AG04450 (cell line): ENCODE measurements at regions not wholly inside any gene's neighbourhood (a gene's known extent, or its start where the extent isn't known, plus 50 kb on each side); places are given as distances from the start of the nearest gene placed in this dataset.

ENCODE experiments used
- CTCF ChIA-PET: fragments of 300-600, 350-600 bp; formaldehyde crosslinking; extraction: SDS; loops from one replicate; lab custom pipeline; 2022; ENCODE audit warnings: antibody characterized with exemption, inconsistent platforms; lab: Charles Lee
- POLR2A ChIA-PET: fragments of 350-600 bp; formaldehyde crosslinking; extraction: SDS; loops from one replicate; lab custom pipeline; 2021; ENCODE audit warnings: antibody characterized with exemption, inconsistent platforms; lab: Yijun Ruan, JAX
- DNase-seq: peaks from one replicate; pipeline ENCODE4 v3.0.0-alpha.2; 2011; ENCODE audit warnings: low read depth, low spot score
- H3K27ac ChIP-seq: one replicate; pipeline ENCODE4 v1.5.1; 2012; ENCODE audit warnings: low read depth, low read length, control low read depth
- H3K27me3 ChIP-seq: one replicate; pipeline ENCODE4 v1.6.0; 2012; ENCODE audit warnings: low read length; ENCODE audit not compliant: control insufficient read depth, insufficient read depth
- H3K4me3 ChIP-seq: 2 replicates; pipeline ENCODE4 v1.5.1; 2011; ENCODE audit warnings: mild to moderate bottlenecking, low read depth, low read length, control low read depth
- H3K9me3 ChIP-seq: 2 replicates; pipeline ENCODE4 v1.5.1; 2012; ENCODE audit warnings: low read length; ENCODE audit not compliant: control insufficient read depth, insufficient read depth
- CTCF ChIP-seq: IDR thresholded peaks from 2 replicates; pipeline ENCODE4 v1.5.1; 2011; ENCODE audit warnings: low read depth, low read length, control low read depth, inconsistent platforms

DNA sequence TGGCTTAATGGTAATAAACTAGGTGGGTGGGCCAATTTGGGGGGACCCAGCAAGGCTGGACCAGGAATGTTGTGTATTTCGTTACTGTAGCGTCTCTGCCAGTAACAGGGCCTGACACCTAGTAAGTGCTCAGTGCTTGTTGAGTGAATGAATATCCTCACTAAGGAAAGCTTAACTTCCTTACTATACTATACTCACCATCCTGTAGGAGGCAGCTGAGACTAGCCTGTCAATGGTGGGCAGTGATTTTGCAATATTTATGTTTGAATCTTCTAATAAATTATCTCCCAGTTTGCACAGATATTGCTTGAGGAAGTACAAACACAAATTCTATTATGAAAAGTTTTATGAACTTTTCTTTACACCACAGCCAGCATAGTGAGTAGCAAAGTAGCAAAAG, 370.7 kb upstream of the SYT4 start:
- H3K9me3 ChIP-seq: no peaks in the 10 kb centered on the region
- ChIA-PET POLR2A (no interaction called here), CTCF (interaction anchor here (1.4 to 1.9 kb wide), 2 partner anchors 14 to 482 kb away, joined by 3 to 5 read pairs; no protein-coding TSS in a partner anchor)
- no peaks in the 10 kb centered on the region for H3K27me3 ChIP-seq
- no peak overlapping the region for H3K27ac ChIP-seq
- H3K4me3 ChIP-seq: no peak overlapping the region
- TF ChIP-seq CTCF: peak; percentile 42
- no peak for DNase-seq

GRCh38 chr18:43649649-43650357, 372.5 kb upstream of the SYT4 start:
- no peak overlapping the region for H3K27ac ChIP-seq
- ChIA-PET POLR2A (no interaction called here), CTCF (interaction anchor here (1.5 kb wide), 1 partner anchor 11 kb away, joined by 3 read pairs; no protein-coding TSS in a partner anchor)
- no peak overlapping the region for H3K4me3 ChIP-seq
- no peaks in the 10 kb centered on the region for H3K27me3 ChIP-seq
- DNase-seq: no peak
- TF ChIP-seq CTCF: no peak
- no peaks in the 10 kb centered on the region for H3K9me3 ChIP-seq

DNA sequence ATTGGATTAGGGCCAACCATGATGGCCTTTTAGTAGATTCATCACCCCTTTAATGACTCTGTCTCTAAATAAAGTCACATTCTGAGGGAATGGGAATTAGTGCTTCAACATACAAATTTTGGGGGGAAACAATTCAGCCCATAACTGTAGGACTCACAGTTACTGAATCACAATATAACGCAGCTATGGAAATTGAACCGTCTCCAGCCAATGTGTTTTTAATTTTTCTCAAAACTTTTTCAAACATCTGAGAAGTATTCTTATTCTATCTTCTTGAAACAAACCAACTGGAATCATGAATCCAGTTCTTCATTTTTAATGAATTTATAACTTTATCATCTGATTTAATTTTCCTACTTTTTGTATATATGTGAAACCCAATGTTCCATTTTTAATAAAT, 373.1 kb upstream of the SYT4 start:
- CTCF ChIA-PET: interaction anchor here (1.2 to 1.5 kb wide), 2 partner anchors 11 to 30 kb away, joined by 3 to 5 read pairs; no protein-coding TSS in a partner anchor
- H3K4me3 ChIP-seq: no peak overlapping the region
- H3K27me3 ChIP-seq: no peaks in the 10 kb centered on the region
- POLR2A ChIA-PET: no interaction called here
- H3K27ac ChIP-seq: no peak overlapping the region
- DNase-seq: no peak
- H3K9me3 ChIP-seq: no peaks in the 10 kb centered on the region
- no peak for TF ChIP-seq CTCF

DNA sequence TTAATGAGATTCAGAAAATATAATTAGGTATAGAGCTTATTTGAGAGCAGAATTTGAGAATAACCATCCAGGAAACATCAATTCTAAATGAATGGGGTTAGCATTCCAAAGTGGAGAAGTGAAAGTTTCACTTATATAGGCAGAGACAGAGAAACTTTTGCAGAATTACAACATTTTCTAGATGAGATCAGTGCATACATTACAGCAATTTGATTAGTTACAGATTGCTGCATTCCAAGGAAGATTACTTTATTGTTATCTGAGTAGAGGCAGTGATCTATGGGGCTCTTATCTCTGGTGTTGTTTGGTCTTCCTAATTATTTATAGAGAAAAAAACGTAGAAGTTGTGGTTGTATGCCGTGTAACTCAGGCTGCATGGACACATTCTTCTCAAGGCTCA, 373.8 kb upstream of the SYT4 start:
- Histone ChIP-seq H3K27ac (no peak overlapping the region), H3K4me3 (no peak overlapping the region), H3K27me3 (no peaks in the 10 kb centered on the region), H3K9me3 (no peaks in the 10 kb centered on the region)
- no peak for DNase-seq
- CTCF ChIA-PET: interaction anchor here (1.2 to 1.5 kb wide), 2 partner anchors 10 to 30 kb away, joined by 3 to 5 read pairs; no protein-coding TSS in a partner anchor
- no peak for TF ChIP-seq CTCF
- POLR2A ChIA-PET: no interaction called here

- Histone ChIP-seq H3K27me3 (no peaks in the 10 kb centered on the region), H3K9me3 (no peaks in the 10 kb centered on the region), H3K27ac (no peak overlapping the region), H3K4me3 (no peak overlapping the region)
- ChIA-PET POLR2A (no interaction called here), CTCF (no interaction called here)
- DNase-seq: no peak
- no peak for TF ChIP-seq CTCF
Measured at GRCh38 chr18:43656547-43656946, 379.3 kb upstream of the SYT4 start.
